RCC 7860 (cell line): ENCODE measurements at regions not wholly inside any gene's neighbourhood (a gene's known extent, or its start where the extent isn't known, plus 50 kb on each side); places are given as distances from the start of the nearest gene placed in this dataset.
"Not testable (repeated sequence)": the region's sequence is repeated elsewhere in the genome, so short reads cannot be mapped to it uniquely, and the experiment has no call there.

Experiments
- DNase-seq: peaks from one replicate; pipeline ENCODE4 v3.0.0-alpha.2; 2015; ENCODE audit warnings: low spot score
- FAIRE-seq: peaks from 2 replicates; lab custom pipeline; 2012; peaks lifted over from hg19 to GRCh38; lab: Jason Lieb, UNC

DNA sequence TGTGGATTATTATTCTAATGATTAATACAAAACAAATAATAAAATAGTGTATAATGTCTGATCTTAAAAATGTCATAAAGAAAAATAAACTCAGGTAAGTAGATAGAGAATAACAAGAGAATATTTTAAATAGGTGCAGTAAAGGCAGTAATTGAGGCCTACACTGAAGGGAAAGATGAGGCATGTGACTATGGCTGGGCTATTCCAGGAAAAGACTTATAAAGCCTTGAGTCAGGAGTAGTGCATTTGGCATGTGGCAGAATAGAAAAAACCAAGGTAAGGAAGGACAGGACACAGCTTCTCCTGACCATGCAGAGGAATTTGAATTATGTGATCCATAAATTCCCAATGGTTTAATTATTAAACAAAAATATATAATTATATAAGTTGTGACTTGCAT lies 215.6 kb upstream of the C1QTNF3 start:
- FAIRE-seq = peak; percentile 58
- DNase-seq = not testable (repeated sequence)

GRCh38 chr5:34261020-34261419 lies 218.0 kb upstream of the C1QTNF3 start:
- peak; percentile 23 for FAIRE-seq
- not testable (repeated sequence) for DNase-seq

DNA sequence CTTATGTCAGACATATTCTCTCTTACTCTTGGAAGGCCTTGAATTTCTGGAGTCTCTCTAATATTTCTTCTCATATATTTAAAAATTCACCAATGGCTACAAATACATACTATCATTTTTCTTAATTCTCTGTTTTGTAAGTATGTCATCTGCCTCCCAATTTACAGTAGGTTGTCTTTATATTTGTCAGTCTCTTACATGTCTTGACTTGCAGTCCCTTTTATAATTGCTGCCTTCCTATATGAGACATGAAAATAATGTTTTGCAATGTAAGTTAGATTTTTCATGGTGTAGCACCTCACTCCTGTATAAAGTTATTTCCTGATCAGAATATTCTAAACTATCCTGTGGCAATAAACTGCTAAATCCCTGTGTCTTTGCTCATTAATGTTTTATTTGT lies 223.1 kb upstream of the C1QTNF3 start:
- not testable (repeated sequence) for DNase-seq, FAIRE-seq

DNA sequence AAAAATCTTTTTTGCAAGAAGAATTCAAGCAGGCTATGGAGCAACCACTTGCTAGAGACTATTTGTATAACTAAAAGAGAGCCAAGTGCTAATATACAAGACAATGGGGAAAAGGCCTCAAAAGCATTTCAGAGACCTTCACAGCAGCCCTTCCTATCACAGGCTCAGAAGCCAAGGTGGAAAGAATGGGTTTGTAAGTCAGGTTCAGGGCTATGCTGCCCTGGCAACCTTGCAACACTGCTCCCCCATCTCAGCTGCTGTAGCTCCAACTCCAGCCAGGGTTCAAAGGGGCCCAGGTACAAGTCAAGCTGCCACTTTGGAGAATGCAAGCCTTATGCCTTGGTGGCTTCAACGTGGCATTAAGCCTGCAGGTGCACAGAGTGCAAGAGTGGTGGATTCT lies 253.7 kb upstream of the C1QTNF3 start:
- FAIRE-seq, DNase-seq: not testable (repeated sequence)

- FAIRE-seq = peak; percentile 4
- not testable (repeated sequence) for DNase-seq
These were observed 286.2 kb upstream of the C1QTNF3 start for GRCh38 chr5:34329201-34329600.

- FAIRE-seq, DNase-seq: not testable (repeated sequence)
These were observed 286.6 kb upstream of the C1QTNF3 start for GRCh38 chr5:34329611-34330108.

- DNase-seq, FAIRE-seq: not testable (repeated sequence)
These were observed 289.0 kb upstream of the C1QTNF3 start for GRCh38 chr5:34331928-34332454.

DNA sequence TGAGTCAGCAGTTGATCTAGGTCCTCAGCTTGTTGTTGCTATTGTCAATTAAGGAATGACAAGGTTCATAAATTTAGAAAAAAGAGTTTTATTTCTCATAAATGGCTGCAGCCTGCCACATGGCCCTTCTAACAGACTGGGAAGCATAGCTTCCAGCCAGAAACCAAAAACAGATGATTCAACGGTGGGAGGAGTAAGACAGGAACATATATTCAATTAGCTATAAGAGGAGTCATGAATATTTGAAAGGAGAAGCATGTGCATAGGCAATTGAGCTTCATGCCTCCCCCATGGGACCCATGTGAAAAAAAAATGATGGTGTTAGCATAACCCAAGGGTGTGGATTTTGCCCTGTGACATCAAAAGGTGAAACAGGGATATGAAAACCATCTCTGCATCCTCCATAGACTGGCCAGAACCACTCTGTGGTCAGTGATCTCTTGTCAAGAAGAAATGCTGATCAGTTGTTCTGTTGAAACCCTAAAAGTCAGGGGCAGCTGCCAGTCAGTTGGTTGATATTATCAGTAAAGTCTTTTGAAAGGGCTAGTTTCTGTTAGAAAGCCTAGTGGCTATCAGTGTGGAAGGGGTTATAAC lies 296.5 kb upstream of the C1QTNF3 start:
- FAIRE-seq, DNase-seq: not testable (repeated sequence)

- not testable (repeated sequence) for DNase-seq, FAIRE-seq
These were observed 301.7 kb upstream of the RAI14 start for GRCh38 chr5:34354440-34354839.

- not testable (repeated sequence) for DNase-seq, FAIRE-seq
These were observed 284.7 kb upstream of the RAI14 start for GRCh38 chr5:34371417-34371816.

GRCh38 chr5:34371817-34372216 lies 284.3 kb upstream of the RAI14 start:
- DNase-seq, FAIRE-seq: not testable (repeated sequence)

DNA sequence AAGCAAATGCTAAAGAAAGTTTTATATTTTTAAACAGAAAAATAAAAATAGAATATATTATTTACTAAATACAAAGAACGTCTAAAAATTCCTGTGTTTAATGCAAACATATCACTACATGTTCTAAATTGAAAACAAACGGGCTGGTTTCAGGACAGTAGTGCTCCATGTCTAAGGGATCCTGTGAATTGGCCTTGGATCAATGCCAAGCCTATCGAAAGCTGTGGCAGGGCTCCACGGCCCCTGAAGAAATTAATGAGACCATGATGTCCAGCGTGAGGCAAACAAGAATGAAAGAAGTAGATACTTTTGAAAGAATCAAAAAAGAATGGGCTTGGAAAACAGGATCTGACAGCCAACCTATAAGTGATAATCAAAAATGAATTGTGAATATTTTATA lies 283.4 kb upstream of the RAI14 start:
- not testable (repeated sequence) for DNase-seq, FAIRE-seq

DNA sequence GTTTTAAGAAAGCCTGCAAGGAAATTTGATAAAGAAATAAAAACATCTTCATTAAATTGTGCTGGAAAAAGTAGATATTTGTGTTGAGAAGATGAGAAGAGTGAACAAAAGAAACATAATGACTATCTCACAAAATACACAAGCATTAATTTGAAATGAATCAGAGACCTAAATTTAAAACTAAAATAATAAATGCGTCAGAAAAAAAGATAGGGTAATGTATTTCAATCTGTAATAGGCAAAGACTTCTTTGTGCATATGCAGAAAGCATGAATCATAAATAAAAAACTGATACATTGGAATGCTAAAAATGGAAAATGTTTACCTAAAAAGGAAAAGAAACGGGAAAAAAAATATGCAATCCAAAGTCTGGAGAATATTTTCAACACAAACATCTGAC lies 278.5 kb upstream of the RAI14 start:
- not testable (repeated sequence) for FAIRE-seq, DNase-seq

- not testable (repeated sequence) for FAIRE-seq, DNase-seq
These were observed 277.6 kb upstream of the RAI14 start for GRCh38 chr5:34378498-34378897.

DNA sequence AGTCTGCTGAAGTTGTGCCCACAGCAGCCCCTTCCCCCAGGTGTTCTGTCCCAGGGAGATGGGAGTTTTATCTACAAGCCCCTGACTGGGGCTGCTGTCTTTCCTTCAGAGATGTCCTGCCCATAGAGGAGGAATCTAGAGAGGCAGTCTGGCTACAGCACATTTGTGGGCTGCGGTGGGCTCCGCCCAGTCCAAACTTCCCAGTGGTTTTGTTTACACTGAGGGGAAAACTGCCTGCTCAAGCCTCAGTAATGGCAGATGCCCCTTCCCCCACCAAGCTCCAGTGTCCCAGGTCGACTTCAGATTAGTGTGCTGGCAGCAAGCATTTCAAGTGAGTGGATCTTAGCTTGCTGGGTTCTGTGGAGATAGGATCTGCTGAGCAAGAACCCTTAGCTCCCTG lies 267.4 kb upstream of the RAI14 start:
- not testable (repeated sequence) for FAIRE-seq, DNase-seq

DNA sequence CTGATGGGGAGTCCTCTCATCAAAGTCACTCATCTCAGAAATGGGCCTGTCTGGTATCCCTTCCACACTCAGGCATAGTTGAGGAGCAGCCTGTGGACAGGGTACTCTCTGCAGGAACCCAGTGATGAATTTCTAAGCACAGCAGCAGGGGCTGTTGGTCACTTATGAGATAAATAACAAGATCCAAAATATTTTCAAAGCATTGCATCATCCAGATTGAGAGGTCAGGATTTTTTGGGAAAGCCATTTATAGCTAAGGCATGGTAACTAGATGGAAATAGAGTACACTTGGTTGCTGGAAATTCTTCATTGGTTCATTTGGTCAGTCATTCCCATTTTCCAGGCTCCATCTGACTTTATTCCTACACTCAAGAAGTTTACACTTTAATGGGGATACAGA lies 246.8 kb upstream of the RAI14 start:
- DNase-seq (no peak), FAIRE-seq (no peak)

DNA sequence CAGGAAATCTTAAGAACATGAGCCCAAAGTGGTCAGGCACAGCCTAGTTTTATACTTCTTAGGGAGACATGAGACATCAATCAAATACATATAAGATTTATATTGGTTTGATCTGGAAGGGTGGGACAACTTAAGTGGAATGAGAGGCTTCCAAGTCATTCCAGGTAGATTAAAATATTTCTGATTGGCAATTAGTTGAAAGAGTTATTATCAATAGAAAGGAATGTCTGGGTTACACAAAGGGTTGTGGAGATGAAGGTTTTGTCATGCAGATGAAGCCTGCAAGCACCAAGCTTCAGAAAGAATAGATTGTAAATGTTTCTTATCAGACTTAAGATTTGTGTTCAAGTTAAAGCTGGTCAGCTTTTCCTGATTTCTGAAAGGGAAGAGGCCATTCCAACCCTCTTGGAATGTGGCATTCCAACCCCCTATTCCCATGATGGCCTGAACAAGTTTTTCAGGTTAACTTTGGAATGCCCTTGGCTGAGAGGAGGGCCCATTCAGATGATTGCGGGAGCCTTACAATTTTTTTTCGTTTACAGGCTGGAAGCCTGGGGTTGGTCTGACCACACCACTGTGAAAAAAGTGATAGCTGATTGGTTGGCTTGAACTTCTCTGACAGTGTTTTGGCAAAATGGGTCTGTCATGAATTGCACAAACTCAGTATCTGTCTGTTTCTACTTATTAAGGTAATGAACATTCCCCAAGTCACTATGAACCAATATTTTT lies 245.6 kb upstream of the RAI14 start:
- FAIRE-seq = no peak
- no peak for DNase-seq

GRCh38 chr5:34411470-34412346 lies 244.4 kb upstream of the RAI14 start:
- DNase-seq (no peak), FAIRE-seq (no peak)

DNA sequence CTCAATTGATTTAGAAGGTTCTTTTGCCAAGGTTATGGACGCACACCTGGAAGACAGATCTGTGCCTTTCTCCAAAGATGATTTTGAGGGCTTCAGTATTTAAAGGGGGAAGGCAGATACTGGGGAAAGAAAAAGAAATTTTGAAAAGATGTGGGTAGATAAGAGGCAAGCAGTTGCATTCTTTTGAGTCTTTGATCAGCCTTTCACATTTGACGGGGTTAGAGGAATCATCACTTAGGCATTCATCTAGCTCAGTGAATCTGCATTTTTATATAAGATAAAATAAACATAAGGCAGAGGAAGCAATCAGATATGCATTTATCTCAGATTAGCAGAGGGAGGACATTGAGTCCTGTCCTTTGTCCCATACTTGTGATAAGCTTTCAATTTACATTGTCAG lies 243.4 kb upstream of the RAI14 start:
- FAIRE-seq = no peak
- no peak for DNase-seq

DNA sequence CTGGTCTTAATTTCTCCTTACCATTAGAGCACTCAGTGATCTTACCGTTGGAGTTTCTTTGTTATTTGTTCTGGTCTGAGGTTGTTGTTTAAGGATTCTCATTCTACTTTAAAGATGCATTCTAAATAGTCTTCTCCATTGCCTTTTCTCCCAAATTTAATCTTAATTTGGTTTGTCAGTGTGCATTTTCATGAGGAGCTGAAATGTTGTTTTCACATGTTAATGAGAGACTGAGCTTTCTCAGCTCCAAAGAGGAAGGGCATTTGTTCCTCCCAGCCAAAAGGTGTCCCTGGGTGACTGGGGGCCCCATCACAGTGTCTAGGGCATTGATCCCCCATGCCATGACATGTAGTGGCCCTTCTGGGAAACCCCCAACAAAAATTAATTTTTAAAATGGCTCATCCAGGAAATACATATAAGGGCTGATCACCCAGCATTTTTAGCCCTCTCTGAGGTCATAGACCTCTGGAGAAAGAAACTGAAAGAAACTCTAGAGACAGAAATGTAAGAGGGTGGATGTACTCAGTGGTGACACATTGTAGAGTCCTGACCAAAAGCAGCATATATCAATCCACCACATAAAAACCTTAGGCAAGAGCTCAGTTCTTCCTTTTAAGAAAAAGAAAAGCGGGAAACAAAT lies 240.4 kb upstream of the RAI14 start:
- DNase-seq = no peak
- FAIRE-seq = no peak
